ENCODE measurements at regions not wholly inside any gene's neighbourhood (a gene's known extent, or its start where the extent isn't known, plus 50 kb on each side); places are given as distances from the start of the nearest gene placed in this dataset.

DNA sequence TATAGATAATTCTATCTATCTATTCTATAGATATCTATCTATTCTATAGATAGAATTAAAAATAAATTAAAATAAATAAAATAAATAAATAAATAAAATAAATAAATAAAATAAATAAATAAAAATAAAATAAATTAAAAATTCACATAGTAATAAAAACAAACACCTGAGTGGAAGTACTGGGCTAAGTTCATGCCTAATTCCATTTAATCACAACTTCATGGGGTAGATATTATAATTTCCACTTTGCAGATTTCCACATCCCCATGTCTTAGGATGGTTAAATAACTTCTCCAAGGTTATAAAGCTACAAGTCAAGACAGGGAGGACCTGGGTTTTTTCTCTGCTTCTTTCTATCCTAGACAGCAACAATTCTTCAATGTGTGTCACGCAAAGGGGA lies 261.4 kb upstream of the MEX3C start:
- TF ChIP-seq YY1 (IDR thresholded peaks at IDR 0.05; ENCODE audit: low read depth, low read length), result no peak
- TF ChIP-seq, protein P1, sequence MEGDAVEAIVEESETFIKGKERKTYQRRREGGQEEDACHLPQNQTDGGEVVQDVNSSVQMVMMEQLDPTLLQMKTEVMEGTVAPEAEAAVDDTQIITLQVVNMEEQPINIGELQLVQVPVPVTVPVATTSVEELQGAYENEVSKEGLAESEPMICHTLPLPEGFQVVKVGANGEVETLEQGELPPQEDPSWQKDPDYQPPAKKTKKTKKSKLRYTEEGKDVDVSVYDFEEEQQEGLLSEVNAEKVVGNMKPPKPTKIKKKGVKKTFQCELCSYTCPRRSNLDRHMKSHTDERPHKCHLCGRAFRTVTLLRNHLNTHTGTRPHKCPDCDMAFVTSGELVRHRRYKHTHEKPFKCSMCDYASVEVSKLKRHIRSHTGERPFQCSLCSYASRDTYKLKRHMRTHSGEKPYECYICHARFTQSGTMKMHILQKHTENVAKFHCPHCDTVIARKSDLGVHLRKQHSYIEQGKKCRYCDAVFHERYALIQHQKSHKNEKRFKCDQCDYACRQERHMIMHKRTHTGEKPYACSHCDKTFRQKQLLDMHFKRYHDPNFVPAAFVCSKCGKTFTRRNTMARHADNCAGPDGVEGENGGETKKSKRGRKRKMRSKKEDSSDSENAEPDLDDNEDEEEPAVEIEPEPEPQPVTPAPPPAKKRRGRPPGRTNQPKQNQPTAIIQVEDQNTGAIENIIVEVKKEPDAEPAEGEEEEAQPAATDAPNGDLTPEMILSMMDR (IDR thresholded peaks at IDR 0.05 in 2 of 3, conservative IDR thresholded peaks at IDR 0.05 in 1 of 3; ENCODE audit: control insufficient read depth in 2 of 3, extremely low read depth in 1 of 3, insufficient read depth in 1 of 3, low read depth in 3 of 3, low read length in 3 of 3), result no peak
- TF ChIP-seq ZSCAN29 (IDR thresholded peaks at IDR 0.05), result no peak
- TF ChIP-seq, protein P2, sequence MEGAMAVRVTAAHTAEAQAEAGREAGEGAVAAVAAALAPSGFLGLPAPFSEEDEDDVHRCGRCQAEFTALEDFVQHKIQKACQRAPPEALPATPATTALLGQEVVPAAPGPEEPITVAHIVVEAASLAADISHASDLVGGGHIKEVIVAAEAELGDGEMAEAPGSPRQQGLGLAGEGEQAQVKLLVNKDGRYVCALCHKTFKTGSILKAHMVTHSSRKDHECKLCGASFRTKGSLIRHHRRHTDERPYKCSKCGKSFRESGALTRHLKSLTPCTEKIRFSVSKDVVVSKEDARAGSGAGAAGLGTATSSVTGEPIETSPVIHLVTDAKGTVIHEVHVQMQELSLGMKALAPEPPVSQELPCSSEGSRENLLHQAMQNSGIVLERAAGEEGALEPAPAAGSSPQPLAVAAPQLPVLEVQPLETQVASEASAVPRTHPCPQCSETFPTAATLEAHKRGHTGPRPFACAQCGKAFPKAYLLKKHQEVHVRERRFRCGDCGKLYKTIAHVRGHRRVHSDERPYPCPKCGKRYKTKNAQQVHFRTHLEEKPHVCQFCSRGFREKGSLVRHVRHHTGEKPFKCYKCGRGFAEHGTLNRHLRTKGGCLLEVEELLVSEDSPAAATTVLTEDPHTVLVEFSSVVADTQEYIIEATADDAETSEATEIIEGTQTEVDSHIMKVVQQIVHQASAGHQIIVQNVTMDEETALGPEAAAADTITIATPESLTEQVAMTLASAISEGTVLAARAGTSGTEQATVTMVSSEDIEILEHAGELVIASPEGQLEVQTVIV (IDR thresholded peaks at IDR 0.05; ENCODE audit: borderline replicate concordance, partially characterized antibody), result no peak
- no peak for TF ChIP-seq TCF12 (IDR thresholded peaks at IDR 0.05; ENCODE audit: low read depth, low read length)

Measured in GM12878 (cell line).